ENCODE measurements at regions not wholly inside any gene's neighbourhood (a gene's known extent, or its start where the extent isn't known, plus 50 kb on each side); places are given as distances from the start of the nearest gene placed in this dataset.

DNA sequence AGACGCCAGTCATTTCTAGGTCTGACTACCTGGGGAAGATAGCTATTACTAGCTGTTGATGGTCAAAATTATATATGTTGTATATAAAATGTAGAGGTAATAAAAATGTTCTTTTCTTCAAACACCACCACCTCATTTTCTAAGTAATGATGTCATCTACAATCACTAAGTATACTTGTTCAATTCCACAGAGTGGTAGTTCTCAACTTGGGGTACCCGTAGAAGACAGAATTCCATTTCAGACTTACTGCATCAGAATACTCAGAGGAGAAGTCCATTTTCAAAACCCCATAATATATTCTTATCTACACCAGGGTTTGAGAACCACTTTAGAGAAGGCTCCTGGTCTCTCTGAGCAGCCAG lies 191.9 kb downstream of the PTN start (continued):
- TF ChIP-seq REST (IDR thresholded peaks at IDR 0.05; ENCODE audit: unreplicated experiment): no peak

- H4K20me1 ChIP-seq (replicated peaks; ENCODE audit: insufficient read depth): no peaks in the 10 kb centered on the region
- no peak for DNase-seq (ENCODE audit: low spot score)
- Mint-ChIP-seq H3K27me3 (ENCODE audit: insufficient read depth, low read depth, poor library complexity) (no peaks in the 10 kb centered on the region), H3K4me3 (no peak overlapping the region), H3K4me1 (no peaks in the 10 kb centered on the region), H3K36me3 (ENCODE audit: low read depth) (no peaks in the 10 kb centered on the region), H3K27ac (no peak overlapping the region), H3K9me3 (no peaks in the 10 kb centered on the region)
- H3F3A ChIP-seq (replicated peaks; ENCODE audit: low read depth): no peaks in the 10 kb centered on the region
- no peaks in the 10 kb centered on the region for H3K27me3 ChIP-seq (ENCODE audit: insufficient read depth)
- no peak overlapping the region for H3K27ac ChIP-seq (ENCODE audit: low read depth)
- H3K4me3 ChIP-seq: no peak overlapping the region
- no peak overlapping the region for H3K4me2 ChIP-seq
- H3K4me1 ChIP-seq (ENCODE audit: insufficient read depth): no peaks in the 10 kb centered on the region
- H3K79me2 ChIP-seq (replicated peaks; ENCODE audit: insufficient read depth): no peaks in the 10 kb centered on the region
- H2AFZ ChIP-seq: no peak overlapping the region
- ATAC-seq: no peak
- no peaks in the 10 kb centered on the region for H3K36me3 ChIP-seq (ENCODE audit: insufficient read depth)
- H3K9me2 ChIP-seq (ENCODE audit: insufficient read depth): no peaks in the 10 kb centered on the region
- TF ChIP-seq POLR2AphosphoS5 (IDR thresholded peaks at IDR 0.05; ENCODE audit: low read depth) (no peak), ETS1 (IDR thresholded peaks at IDR 0.05) (no peak), ZNF462 (CRISPR knock-in tag; IDR thresholded peaks at IDR 0.05) (no peak), STAT1 (IDR thresholded peaks at IDR 0.05; ENCODE audit: unreplicated experiment) (no peak), ZNF331 (CRISPR knock-in tag; IDR thresholded peaks at IDR 0.05; ENCODE audit: low read depth) (no peak), JUNB (IDR thresholded peaks at IDR 0.05; ENCODE audit: unreplicated experiment) (no peak), NANOG (IDR thresholded peaks at IDR 0.05; ENCODE audit: borderline replicate concordance) (no peak), CTCF (conservative IDR thresholded peaks at IDR 0.05; ENCODE audit: low read depth in 2 of 2) (no peak), CREB1 (CRISPR knock-in tag; IDR thresholded peaks at IDR 0.05; ENCODE audit: low read depth) (no peak)
Observed at GRCh38 chr7:137151041-137151689, 192.4 kb downstream of the PTN start.
